Middle frontal gyrus (tissue), 1 donor: ENCODE measurements at regions not wholly inside any gene's neighbourhood (a gene's known extent, or its start where the extent isn't known, plus 50 kb on each side); places are given as distances from the start of the nearest gene placed in this dataset.

ENCODE experiments used
- DNase-seq: peaks from one replicate; pipeline ENCODE4 v3.0.0-alpha.2; 2015; ENCODE audit warnings: low spot score; ENCODE audit errors: extremely low spot score

GRCh38 chr1:81119319-81119718 lies 681.4 kb upstream of the ADGRL2 start:
- no peak for DNase-seq

GRCh38 chr1:81118550-81118949 lies 682.2 kb upstream of the ADGRL2 start:
- no peak for DNase-seq

GRCh38 chr1:81115422-81115821 lies 685.3 kb upstream of the ADGRL2 start:
- DNase-seq = no peak

- no peak for DNase-seq
These were observed 686.5 kb upstream of the ADGRL2 start for GRCh38 chr1:81114191-81114590.

GRCh38 chr1:81113688-81114087 lies 687.0 kb upstream of the ADGRL2 start:
- no peak for DNase-seq

- DNase-seq = no peak
These were observed 688.9 kb upstream of the ADGRL2 start for GRCh38 chr1:81111818-81112217.

- no peak for DNase-seq
These were observed 691.7 kb upstream of the ADGRL2 start for GRCh38 chr1:81109038-81109437.

- DNase-seq = no peak
These were observed 702.9 kb upstream of the ADGRL2 start for GRCh38 chr1:81097860-81098259.

- DNase-seq = no peak
These were observed 727.2 kb upstream of the ADGRL2 start for GRCh38 chr1:81073580-81073979.

- no peak for DNase-seq
These were observed 728.6 kb upstream of the ADGRL2 start for GRCh38 chr1:81071969-81072753.

GRCh38 chr1:81071072-81071858 lies 729.5 kb upstream of the ADGRL2 start:
- DNase-seq = no peak

GRCh38 chr1:81069856-81070255 lies 730.9 kb upstream of the ADGRL2 start:
- no peak for DNase-seq

GRCh38 chr1:81068726-81069125 lies 732.0 kb upstream of the ADGRL2 start:
- DNase-seq = no peak

- DNase-seq = no peak
These were observed 746.9 kb upstream of the ADGRL2 start for GRCh38 chr1:81053826-81054225.

GRCh38 chr1:81052162-81052561 lies 748.6 kb upstream of the ADGRL2 start:
- no peak for DNase-seq

- DNase-seq = no peak
These were observed 750.3 kb upstream of the ADGRL2 start for GRCh38 chr1:81050390-81050789.

- no peak for DNase-seq
These were observed 756.0 kb upstream of the ADGRL2 start for GRCh38 chr1:81044708-81045107.

- no peak for DNase-seq
These were observed 758.5 kb upstream of the ADGRL2 start for GRCh38 chr1:81042225-81042624.

GRCh38 chr1:81034291-81034690 lies 766.4 kb upstream of the ADGRL2 start:
- DNase-seq = no peak

GRCh38 chr1:81032973-81033425 lies 767.7 kb upstream of the ADGRL2 start:
- DNase-seq = no peak

GRCh38 chr1:81032374-81032773 lies 768.4 kb upstream of the ADGRL2 start:
- DNase-seq = no peak

- DNase-seq = no peak
These were observed 770.3 kb upstream of the ADGRL2 start for GRCh38 chr1:81030441-81030840.

- no peak for DNase-seq
These were observed 771.5 kb upstream of the ADGRL2 start for GRCh38 chr1:81029266-81029665.
